Liver (tissue), 8 donors: ENCODE measurements at regions not wholly inside any gene's neighbourhood (a gene's known extent, or its start where the extent isn't known, plus 50 kb on each side); places are given as distances from the start of the nearest gene placed in this dataset.

Source experiments
- DNase-seq: peaks from one replicate; pipeline ENCODE4 v3.0.0-alpha.2; 2017; ENCODE audit warnings: low spot score
- H3K27ac ChIP-seq, 2 donors: one replicate each; pipeline ENCODE4 v1.7.0; 2013; ENCODE audit warnings: inconsistent platforms in 2 of 2, low read length in 2 of 2, control low read depth in 1 of 2, low read depth in 1 of 2, mild to moderate bottlenecking in 1 of 2
- H3K27me3 ChIP-seq, 4 donors: one replicate each; pipeline versions ENCODE4 v1.6.1 to v1.7.0; 2013; ENCODE audit warnings: low read length in 3 of 4, inconsistent platforms in 1 of 4, mild to moderate bottlenecking in 1 of 4, moderate library complexity in 1 of 4; ENCODE audit not compliant: control insufficient read depth in 4 of 4, insufficient read depth in 4 of 4
- H3K36me3 ChIP-seq, 4 donors: one replicate each; pipeline versions ENCODE4 v1.6.1 to v1.7.0; 2013; ENCODE audit warnings: low read length in 3 of 4, mild to moderate bottlenecking in 3 of 4, low read depth in 1 of 4, moderate library complexity in 1 of 4; ENCODE audit not compliant: control insufficient read depth in 4 of 4, insufficient read depth in 3 of 4
- H3K4me1 ChIP-seq, 4 donors: one replicate each; pipeline versions ENCODE4 v1.6.1 to v1.7.0; 2013; ENCODE audit warnings: low read length in 3 of 4, mild to moderate bottlenecking in 3 of 4, moderate library complexity in 1 of 4; ENCODE audit not compliant: control insufficient read depth in 4 of 4, insufficient read depth in 4 of 4
- H3K4me3 ChIP-seq, 3 donors: one replicate each; pipeline versions ENCODE4 v1.6.1 to v1.7.0; 2013; ENCODE audit warnings: low read length in 3 of 3, control low read depth in 1 of 3, low read depth in 1 of 3, mild to moderate bottlenecking in 1 of 3
- H3K9ac ChIP-seq, 2 donors: one replicate each; pipeline ENCODE4 v1.7.0; 2013; ENCODE audit warnings: low read length in 2 of 2, mild to moderate bottlenecking in 2 of 2, moderate library complexity in 2 of 2, control low read depth in 1 of 2, low read depth in 1 of 2
- H3K9me3 ChIP-seq, 4 donors: one replicate each; pipeline versions ENCODE4 v1.6.1 to v1.7.0; 2013; ENCODE audit warnings: low read length in 3 of 4; ENCODE audit not compliant: control insufficient read depth in 4 of 4
- EGR1 ChIP-seq, 2 donors: IDR thresholded peaks; 2 replicates each; pipeline ENCODE4 v1.6.1; 2016 to 2018; ENCODE audit warnings: antibody characterized with exemption in 2 of 2, low read depth in 2 of 2
- FOXA1 ChIP-seq: IDR thresholded peaks from 2 replicates; pipeline ENCODE4 v1.6.1; 2016; ENCODE audit warnings: antibody characterized with exemption
- FOXA2 ChIP-seq: IDR thresholded peaks from 2 replicates; pipeline ENCODE4 v1.6.1; 2016; ENCODE audit warnings: antibody characterized with exemption
- GABPA ChIP-seq, 2 donors: IDR thresholded peaks in 1 of 2; conservative IDR thresholded peaks in 1 of 2; 2 replicates each; pipeline ENCODE4 v1.6.1; 2016; ENCODE audit warnings: antibody characterized with exemption in 2 of 2, mild to moderate bottlenecking in 1 of 2, moderate library complexity in 1 of 2
- HNF4A ChIP-seq, 2 donors: conservative IDR thresholded peaks; 2 replicates each; pipeline ENCODE4 v1.6.1; 2016; ENCODE audit warnings: antibody characterized with exemption in 2 of 2, mild to moderate bottlenecking in 2 of 2
- JUND ChIP-seq, 2 donors: IDR thresholded peaks; 2 replicates each; pipeline ENCODE4 v1.6.1; 2016; ENCODE audit warnings: antibody characterized with exemption in 2 of 2
- RAD21 ChIP-seq, 2 donors: IDR thresholded peaks; 2 replicates each; pipeline ENCODE4 v1.6.1; 2016; ENCODE audit warnings: antibody characterized with exemption in 2 of 2, mild to moderate bottlenecking in 2 of 2
- RXRA ChIP-seq, 2 donors: IDR thresholded peaks; 2 replicates each; pipeline ENCODE4 v1.6.1; 2017 to 2018; ENCODE audit warnings: antibody characterized with exemption in 2 of 2, mild to moderate bottlenecking in 1 of 2
- TAF1 ChIP-seq: conservative IDR thresholded peaks from 2 replicates; pipeline ENCODE4 v1.6.1; 2016; ENCODE audit warnings: antibody characterized with exemption, mild to moderate bottlenecking
- YY1 ChIP-seq: IDR thresholded peaks from 2 replicates; pipeline ENCODE4 v1.6.1; 2016; ENCODE audit warnings: antibody characterized with exemption, mild to moderate bottlenecking
- WGBS: extraction: QIAGEN DNeasy Blood & Tissue Kit; methylation state at CpG from one replicate; pipeline ENCODE4 v1.1.7; 2013; 5-methylcytosine and 5-hydroxymethylcytosine counted together
- TF ChIP-seq, protein P1 (sequence below): IDR thresholded peaks from 2 replicates; pipeline ENCODE4 v1.6.1; 2016; ENCODE audit warnings: antibody characterized with exemption, mild to moderate bottlenecking
- TF ChIP-seq, protein P2 (sequence below): fragments of 150-350 bp; IDR thresholded peaks from 2 replicates; pipeline ENCODE4 v1.5.1; 2017; ENCODE audit warnings: improper control_type of control experiment, low read depth, low read length; ENCODE audit not compliant: missing input control
- TF ChIP-seq, protein P3 (sequence below): IDR thresholded peaks from 2 replicates; pipeline ENCODE4 v1.6.1; 2016; ENCODE audit warnings: antibody characterized with exemption
- TF ChIP-seq, protein P4 (sequence below): IDR thresholded peaks from 2 replicates; pipeline ENCODE4 v1.6.1; 2016; ENCODE audit warnings: antibody characterized with exemption
- donor health status: healthy.
- donor health status: healthy.
- donor health status: healthy.
- donor health status: healthy.
- donor health status: healthy.

DNA sequence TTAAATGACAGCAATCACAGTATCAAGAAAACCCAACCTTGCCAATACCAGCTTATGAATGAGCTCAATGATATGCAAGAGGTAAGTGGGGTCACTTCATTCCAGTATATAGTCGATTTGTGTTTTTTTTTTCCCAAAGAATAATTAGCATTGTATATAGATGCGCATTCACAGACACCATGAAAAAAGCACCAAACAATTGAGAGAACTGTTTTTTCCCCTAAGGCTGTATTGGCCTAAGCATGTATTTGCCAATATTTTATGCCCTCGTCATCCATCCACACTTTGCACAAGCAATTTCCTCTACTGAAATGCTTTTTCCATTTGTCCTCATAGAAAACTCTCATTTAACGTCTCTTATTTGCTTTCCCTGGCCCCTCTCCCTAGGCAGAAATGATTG is 213.7 kb downstream of the SAMD5 start:
- Histone ChIP-seq H3K9me3 (peaks cover 0 to 4% (median under 1%) of the 10 kb centered on the region in 4 donors), H3K9ac (no peak overlapping the region), H3K27me3 (no peaks in the 10 kb centered on the region), H3K27ac (no peak overlapping the region), H3K4me3 (no peak overlapping the region), H3K4me1 (no peaks in the 10 kb centered on the region), H3K36me3 (no peaks in the 10 kb centered on the region)
- TF ChIP-seq YY1 = no peak
- TF ChIP-seq, protein P1, sequence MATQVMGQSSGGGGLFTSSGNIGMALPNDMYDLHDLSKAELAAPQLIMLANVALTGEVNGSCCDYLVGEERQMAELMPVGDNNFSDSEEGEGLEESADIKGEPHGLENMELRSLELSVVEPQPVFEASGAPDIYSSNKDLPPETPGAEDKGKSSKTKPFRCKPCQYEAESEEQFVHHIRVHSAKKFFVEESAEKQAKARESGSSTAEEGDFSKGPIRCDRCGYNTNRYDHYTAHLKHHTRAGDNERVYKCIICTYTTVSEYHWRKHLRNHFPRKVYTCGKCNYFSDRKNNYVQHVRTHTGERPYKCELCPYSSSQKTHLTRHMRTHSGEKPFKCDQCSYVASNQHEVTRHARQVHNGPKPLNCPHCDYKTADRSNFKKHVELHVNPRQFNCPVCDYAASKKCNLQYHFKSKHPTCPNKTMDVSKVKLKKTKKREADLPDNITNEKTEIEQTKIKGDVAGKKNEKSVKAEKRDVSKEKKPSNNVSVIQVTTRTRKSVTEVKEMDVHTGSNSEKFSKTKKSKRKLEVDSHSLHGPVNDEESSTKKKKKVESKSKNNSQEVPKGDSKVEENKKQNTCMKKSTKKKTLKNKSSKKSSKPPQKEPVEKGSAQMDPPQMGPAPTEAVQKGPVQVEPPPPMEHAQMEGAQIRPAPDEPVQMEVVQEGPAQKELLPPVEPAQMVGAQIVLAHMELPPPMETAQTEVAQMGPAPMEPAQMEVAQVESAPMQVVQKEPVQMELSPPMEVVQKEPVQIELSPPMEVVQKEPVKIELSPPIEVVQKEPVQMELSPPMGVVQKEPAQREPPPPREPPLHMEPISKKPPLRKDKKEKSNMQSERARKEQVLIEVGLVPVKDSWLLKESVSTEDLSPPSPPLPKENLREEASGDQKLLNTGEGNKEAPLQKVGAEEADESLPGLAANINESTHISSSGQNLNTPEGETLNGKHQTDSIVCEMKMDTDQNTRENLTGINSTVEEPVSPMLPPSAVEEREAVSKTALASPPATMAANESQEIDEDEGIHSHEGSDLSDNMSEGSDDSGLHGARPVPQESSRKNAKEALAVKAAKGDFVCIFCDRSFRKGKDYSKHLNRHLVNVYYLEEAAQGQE = no peak
- no peak for TF ChIP-seq GABPA (IDR thresholded peaks at IDR 0.05 in 1 of 2, conservative IDR thresholded peaks at IDR 0.05 in 1 of 2)
- no peak for TF ChIP-seq EGR1 (IDR thresholded peaks at IDR 0.05; ENCODE audit: low read depth in 2 of 2)
- no peak for TF ChIP-seq TAF1
- no peak for TF ChIP-seq FOXA1
- TF ChIP-seq, protein P2, sequence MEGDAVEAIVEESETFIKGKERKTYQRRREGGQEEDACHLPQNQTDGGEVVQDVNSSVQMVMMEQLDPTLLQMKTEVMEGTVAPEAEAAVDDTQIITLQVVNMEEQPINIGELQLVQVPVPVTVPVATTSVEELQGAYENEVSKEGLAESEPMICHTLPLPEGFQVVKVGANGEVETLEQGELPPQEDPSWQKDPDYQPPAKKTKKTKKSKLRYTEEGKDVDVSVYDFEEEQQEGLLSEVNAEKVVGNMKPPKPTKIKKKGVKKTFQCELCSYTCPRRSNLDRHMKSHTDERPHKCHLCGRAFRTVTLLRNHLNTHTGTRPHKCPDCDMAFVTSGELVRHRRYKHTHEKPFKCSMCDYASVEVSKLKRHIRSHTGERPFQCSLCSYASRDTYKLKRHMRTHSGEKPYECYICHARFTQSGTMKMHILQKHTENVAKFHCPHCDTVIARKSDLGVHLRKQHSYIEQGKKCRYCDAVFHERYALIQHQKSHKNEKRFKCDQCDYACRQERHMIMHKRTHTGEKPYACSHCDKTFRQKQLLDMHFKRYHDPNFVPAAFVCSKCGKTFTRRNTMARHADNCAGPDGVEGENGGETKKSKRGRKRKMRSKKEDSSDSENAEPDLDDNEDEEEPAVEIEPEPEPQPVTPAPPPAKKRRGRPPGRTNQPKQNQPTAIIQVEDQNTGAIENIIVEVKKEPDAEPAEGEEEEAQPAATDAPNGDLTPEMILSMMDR = no peak
- TF ChIP-seq RXRA (IDR thresholded peaks at IDR 0.05) = no peak
- no peak for TF ChIP-seq FOXA2
- TF ChIP-seq JUND (IDR thresholded peaks at IDR 0.05) = no peak
- TF ChIP-seq, protein P3, sequence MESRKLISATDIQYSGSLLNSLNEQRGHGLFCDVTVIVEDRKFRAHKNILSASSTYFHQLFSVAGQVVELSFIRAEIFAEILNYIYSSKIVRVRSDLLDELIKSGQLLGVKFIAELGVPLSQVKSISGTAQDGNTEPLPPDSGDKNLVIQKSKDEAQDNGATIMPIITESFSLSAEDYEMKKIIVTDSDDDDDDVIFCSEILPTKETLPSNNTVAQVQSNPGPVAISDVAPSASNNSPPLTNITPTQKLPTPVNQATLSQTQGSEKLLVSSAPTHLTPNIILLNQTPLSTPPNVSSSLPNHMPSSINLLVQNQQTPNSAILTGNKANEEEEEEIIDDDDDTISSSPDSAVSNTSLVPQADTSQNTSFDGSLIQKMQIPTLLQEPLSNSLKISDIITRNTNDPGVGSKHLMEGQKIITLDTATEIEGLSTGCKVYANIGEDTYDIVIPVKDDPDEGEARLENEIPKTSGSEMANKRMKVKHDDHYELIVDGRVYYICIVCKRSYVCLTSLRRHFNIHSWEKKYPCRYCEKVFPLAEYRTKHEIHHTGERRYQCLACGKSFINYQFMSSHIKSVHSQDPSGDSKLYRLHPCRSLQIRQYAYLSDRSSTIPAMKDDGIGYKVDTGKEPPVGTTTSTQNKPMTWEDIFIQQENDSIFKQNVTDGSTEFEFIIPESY = no peak
- no peak for DNase-seq
- 92% methylated on average over 4 of the region's 4 CpGs for WGBS

DNA sequence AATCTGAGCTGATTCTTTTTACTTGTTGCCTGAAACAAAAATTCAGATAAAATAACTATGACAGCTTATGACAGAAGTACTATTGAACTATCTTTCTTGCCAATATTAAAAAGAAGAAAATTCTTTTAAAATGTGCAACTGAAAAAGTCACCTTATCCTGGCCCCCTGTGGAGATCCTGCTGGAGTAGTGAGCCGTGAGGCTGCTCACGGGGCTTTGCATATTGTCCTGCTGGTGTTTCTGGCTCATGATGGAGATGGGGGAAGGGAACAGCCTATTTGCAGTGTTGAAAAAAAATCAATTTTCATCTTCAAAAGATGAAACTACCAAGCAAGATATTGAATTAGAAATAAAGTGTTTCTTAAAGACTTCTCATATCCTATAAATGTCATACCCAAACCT is 216.0 kb downstream of the SAMD5 start:
- no peak for DNase-seq
- Histone ChIP-seq H3K27me3 (no peaks in the 10 kb centered on the region), H3K27ac (no peak overlapping the region), H3K4me3 (no peak overlapping the region), H3K4me1 (no peaks in the 10 kb centered on the region), H3K9me3 (peaks cover 0 to 4% (median under 1%) of the 10 kb centered on the region in 4 donors), H3K9ac (no peak overlapping the region), H3K36me3 (no peaks in the 10 kb centered on the region)
- TF ChIP-seq, protein P4, sequence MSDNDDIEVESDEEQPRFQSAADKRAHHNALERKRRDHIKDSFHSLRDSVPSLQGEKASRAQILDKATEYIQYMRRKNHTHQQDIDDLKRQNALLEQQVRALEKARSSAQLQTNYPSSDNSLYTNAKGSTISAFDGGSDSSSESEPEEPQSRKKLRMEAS = no peak
- TF ChIP-seq RAD21 (IDR thresholded peaks at IDR 0.05) (no peak), GABPA (IDR thresholded peaks at IDR 0.05 in 1 of 2, conservative IDR thresholded peaks at IDR 0.05 in 1 of 2) (no peak), HNF4A (conservative IDR thresholded peaks at IDR 0.05) (no peak)
- WGBS = 94% methylated on average over 2 of the region's 2 CpGs
